Activated CD4-positive, alpha-beta T cell treated with anti-CD3 and anti-CD28 coated beads for 4 hours (primary cell): ENCODE measurements at regions not wholly inside any gene's neighbourhood (a gene's known extent, or its start where the extent isn't known, plus 50 kb on each side); places are given as distances from the start of the nearest gene placed in this dataset.
"Not testable (repeated sequence)": the region's sequence is repeated elsewhere in the genome, so short reads cannot be mapped to it uniquely, and the experiment has no call there.

Experiments
- DNase-seq, 2 donors: peaks; one replicate each; pipeline ENCODE4 v3.0.0-alpha.2; 2020

DNA sequence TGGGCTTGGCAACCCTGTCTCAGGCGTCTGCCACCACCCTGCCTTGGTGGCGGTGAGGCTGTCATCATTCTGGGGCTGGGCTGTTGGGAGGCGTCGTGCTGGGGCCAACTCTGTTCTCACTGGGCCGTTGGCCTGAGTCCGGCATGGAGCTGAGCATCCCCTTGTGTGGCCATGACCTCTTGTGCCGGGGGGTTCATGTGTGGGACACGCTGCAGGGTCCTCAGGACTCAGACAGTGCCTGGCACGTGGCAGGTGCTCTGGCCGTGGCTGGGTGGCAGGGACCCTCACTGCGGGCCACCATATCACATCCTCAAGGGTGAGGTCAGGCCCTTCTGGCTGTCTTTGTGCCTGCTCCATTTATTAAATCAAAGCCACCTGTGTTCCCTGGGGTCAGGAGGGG is 197.4 kb downstream of the BANP start:
- DNase-seq = not testable (repeated sequence)

DNA sequence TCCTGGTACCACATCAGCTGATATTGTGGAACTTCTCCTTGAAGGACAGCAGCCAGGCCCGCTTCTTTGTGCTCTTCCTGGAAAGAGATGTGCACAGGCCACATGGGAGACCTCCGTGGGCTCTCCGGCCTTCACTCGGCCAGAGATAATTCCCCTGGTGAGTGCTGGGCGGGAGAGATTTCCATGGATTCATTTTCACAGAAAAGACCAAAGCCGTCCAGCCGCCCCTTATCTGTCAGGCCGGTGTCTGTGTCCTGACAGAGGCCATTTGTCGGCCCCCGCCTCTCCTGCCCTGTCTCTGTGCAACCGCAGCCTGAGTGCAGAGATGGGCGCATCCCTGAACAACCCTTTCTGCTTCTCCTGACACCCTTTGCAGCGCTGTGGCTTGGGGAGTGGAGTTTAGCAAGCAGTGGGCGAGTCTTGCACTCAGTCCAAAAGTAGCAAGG is 197.9 kb downstream of the BANP start:
- not testable (repeated sequence) for DNase-seq

DNA sequence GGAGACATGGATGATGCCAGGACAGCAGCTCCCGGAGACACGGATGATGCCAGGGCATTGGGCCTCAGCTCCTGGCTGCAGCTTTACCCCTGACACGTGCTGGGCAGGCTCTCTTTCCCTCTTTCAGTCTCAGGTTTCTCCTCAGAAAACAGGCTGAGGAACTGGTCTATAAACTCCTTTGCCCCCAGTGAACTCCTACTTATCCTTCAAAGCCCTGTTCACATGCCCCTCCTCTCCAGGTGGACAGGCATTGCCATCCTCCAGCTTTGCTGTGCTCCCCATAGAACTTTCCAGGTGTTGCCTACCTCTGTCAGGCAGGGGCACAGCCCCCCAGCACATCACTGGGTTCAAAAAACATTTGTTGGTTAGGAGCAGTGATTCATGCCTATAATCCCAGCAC is 198.4 kb downstream of the BANP start:
- DNase-seq = not testable (repeated sequence)

DNA sequence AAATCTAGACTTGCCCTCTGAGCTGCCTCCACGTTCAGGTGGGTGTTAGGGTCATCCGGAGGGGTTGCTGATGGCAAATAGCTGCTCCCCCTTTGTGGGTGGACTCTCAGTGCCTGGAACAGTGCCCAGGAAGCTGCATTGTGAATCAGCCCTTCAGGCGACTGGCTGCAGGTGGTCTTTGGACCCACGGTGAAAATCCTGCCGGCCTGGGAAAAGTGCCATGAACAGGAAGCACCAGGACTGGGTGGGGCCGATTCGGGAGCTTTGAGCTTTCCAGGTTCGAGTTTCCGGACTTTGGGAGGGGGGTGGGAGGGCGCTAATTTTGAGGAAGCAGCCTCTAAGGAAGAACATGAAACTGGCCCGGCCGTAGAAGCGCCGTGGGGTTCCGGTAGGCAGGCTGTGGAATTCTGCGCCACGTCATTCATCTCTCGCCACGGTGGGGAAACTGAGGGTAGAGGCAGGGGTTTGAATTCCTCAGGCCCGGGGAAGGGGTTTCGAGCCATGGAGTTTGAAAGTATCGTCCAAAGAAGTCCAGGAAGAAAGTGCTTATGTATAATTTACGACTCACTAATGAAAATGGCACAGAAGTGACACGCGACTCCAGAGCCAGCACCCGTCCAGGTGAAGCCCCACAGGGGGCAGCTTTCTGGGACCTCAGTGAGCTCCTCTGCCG is 199.4 kb downstream of the BANP start:
- not testable (repeated sequence) for DNase-seq

DNA sequence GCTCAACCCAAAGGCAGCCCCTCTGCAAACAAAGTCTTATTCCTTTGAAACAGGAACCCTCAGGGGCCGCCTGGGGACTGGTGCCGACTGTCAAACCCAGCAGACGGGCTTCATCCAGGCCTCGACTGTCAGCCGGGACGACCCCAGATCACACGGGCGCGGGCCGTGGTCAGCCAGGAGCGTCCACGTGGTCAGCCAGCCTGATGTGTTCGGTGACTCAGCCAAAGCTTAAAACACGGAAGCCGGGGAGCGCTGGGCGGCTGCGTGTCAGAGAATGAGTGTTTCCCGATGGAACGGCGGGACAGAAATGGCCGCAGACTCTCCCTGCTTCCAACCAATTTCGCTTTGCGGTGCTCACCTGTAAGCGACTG is 199.9 kb downstream of the BANP start:
- DNase-seq = not testable (repeated sequence)

DNA sequence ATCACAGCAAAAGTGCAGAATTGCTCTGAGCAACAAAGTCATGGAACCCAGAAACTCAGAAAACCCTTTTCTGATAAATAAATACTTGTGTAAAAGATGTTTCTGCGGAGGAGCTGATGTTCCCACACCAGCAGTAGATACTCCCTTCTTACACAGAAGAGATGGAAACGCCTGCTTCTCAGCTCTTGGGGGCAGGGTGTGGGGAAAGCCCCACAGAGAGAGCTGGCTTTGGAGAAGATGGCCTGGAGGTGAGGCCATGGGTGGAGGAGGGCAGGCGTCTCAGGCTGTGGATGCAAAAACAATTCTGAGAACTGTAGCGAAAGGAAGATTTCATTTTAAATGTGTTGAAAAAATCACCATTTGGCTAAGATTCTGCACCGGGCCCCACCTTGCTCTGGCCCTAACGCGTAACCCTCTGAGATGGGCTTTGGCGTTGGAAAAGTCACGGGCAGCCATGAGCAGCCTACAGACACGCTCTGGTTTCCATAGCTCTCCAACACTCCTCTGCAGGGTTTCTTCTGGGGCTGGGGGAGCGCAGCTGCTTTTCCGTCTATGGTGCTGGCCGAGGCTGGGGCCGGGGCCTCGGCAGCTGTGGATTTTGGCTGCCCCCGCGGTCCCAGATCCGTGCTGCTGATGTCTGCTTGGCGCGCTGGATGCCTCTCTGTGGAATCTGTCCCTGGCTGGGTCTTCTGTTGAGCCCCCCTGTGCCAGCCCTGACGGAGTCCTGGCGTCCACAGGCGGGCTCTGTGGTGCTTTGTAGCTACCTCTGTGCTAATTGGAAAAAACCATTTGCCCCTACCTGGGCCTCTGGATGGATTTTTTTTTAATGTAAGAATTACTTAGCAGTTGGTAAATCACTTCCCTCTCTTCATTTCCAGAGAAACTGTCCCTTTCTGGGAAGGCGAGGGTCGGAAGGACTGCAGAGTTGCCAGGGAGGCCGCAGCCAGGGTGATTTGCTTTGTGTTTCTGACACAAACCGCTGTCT is 200.9 kb downstream of the BANP start:
- DNase-seq = not testable (repeated sequence)

DNA sequence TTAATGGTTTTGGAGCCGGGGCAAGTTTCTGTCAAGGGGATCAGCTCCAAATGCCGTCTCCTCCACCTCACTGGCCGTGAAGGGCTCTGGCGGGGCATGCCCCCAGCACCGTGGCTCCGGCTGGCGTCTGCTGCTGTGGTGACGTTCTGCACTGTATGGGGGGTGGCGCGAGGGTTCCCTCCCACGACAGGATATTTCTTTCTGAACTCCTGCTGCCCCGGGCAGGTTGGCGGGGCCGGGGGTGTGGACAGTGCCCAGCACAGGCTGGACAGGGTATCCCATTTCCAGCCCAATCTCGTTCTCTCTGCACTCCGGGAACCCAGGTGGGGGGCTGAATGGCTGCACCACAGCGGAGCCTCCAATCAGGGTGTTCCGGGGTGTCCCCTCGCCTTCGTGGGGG is 201.6 kb downstream of the BANP start:
- DNase-seq = not testable (repeated sequence)

DNA sequence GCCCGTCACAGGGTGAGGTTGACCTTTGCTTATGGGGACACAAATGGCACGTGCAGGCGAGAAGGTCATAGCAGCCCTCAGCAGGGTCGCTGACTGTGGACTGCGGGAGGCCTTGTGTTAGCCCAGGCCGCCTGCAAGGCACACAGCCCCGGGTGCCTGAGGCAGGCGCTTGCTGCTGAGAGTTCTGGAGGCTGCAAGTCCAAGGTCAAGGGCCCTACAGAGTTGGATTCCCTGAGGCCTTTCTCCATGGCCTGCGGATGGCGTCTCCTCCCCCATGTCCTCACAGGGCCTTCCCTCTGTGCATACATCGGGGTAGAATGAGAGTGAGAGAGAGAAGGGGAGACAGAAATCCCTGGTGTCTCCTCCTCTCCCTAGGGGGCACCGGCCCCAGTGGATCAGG is 202.3 kb downstream of the BANP start:
- not testable (repeated sequence) for DNase-seq

DNA sequence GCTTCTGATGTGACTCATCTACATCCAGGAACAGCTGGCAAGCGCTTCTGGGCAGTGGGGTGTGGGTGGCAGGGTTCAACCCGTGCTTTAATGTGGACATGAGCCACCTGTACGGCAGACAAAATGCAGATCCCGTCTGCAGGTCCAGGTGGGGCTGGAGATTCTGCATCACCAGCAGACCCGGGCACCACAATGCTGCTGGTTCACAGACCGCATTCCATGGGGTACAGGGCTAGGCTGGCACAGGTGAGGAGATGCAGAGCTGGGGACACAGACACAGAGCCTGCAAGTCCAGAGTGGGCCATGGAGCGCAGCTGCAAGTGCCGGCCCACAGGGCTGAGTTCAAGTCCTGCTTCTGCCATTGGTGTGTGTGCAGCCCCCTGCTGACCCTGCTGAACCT is 203.7 kb downstream of the BANP start:
- not testable (repeated sequence) for DNase-seq

DNA sequence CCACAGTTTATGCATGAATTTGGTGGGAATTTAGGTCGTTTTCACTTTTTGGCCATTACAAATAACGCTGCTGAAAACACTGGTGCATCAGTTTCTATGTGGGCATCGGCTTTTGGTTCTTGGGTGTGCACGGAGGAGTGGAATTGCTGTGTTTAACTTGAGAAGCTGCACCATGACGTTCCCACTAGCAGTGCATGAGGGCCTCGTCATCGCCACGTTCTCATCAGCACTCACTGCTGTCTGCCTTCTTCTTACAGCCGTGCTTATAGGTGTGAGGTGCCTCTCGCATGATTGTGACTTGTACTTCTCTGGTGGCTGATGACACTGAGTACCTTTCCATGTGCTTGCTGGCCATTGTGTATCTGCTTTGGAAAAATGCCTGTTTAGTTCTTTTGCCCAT is 204.4 kb downstream of the BANP start:
- DNase-seq = not testable (repeated sequence)

DNA sequence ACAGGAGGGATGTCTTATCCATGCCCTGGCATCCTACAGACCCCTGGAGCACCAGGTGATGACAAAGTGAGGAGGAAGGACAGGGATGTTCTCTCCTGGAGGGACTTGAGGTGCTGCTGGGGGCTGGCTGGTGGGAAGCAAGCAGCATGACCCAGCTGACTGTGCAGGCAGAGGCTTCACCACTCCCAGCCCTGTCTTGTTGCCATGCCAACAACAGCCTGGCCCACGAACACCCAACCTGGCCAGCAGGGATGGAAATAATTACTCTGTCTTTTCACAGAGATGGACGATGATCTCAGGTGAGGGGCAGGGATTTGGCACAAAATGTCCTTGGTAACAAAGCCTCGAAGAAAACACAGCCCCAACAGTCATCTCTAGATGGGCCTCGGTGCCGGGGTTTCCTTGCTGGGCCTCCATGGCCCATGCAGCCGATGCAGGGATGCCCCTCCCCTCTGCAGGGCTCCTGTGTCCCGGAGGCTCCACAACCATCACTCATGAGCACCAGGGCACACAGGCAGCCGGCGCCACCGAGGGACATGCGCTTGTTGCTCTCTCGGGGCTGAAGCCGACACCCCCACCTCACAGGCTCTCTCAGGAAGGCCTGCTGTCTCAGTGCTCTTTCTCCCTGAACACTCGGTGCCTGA is 205.5 kb downstream of the BANP start:
- not testable (repeated sequence) for DNase-seq

DNA sequence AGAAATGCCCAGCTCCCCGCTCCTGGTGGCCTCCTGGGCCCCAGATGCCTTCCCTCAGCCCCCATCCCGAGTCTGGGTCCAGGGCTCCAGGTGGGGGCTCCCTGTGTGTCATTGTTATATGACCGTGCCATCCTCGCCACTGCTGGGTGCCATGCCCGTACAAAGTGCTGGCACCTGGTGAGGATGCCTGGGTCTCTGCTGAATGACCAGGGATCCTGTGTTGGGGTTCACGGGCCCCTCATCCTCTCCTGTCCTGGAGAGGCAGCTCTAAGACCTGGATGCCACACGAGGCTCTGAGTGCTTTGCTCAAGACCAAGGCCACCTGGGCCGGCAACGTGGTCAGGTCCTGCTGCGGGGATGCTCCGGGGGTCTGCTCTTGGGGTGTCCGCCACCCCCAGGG is 206.5 kb downstream of the BANP start:
- not testable (repeated sequence) for DNase-seq

DNA sequence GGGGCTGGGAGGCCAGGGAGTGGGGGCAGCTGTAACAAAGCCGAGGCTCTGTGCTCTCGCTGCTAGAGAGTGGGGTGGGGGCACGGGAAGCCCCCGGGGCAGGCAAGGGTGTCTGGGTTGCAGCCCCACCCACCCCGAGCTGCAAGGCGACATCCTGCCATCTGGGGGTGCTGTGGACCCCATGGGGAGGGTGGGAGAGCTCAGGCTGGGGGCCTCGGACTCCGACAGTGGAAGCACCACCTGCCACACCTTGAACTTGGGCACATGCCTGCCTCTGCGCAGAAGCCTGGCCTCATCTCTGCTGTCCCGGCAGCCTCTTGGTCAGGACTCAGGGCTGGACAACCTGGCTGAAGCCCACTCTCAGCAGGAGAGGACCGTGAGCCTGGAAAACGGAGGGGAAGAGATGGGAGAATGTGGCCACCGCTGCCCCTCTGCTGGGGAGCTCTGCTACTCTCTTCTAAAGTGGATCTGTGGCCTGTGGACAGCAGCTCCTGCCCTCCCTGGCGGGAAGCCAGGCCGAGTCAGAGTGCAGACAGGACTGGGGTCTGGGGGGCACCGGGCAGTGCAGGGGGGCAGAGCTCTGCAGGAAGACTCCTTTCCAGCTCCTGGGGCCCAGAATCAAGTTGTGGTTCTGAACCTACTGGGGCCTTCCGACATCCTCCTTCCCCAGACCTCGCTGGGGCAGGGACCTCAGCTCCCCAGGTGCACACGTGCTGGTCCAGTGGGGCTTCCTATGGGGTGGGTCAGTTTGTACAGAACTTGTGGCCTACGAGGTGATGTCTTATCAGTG is 207.2 kb downstream of the BANP start:
- DNase-seq = not testable (repeated sequence)

DNA sequence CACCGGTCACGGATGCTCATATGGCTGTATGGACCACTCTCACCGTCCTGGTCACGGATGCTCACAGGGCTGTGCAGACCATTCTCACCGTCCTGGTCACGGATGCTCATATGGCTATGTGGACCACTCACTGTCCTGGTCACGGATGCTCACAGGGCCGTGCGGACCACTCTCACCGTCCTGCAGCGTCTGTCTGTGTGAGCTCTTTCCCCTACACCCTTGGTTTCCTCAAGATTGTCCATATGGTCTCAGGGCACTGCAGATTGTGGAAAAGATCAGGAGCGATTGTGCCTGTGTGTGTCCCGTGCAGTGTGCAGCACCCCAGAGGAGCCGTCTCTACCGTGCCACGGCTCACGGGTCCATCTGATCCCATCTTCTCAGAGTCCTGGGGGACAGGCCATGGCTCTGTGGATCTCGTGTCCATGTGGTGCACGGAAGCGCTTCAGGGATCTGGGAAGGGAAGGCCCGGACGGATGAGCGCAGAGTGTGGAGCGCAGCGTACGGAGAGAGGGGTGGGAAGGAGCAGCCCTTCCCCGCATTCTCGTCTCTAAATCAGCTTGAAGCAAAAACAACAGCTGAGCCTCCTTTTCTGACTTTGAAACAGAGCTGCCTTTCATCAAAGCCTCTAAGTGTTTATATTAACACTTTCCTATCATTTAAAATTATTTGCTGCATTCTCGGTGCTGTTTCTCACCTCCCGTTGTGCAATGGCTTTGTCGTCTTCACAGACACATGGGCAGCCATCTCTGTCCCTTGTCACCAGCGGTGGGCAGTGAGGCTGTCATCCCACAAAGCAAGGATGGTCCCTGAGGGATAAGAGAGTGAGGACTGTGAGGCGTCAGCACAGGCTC is 208.0 kb downstream of the BANP start:
- not testable (repeated sequence) for DNase-seq

DNA sequence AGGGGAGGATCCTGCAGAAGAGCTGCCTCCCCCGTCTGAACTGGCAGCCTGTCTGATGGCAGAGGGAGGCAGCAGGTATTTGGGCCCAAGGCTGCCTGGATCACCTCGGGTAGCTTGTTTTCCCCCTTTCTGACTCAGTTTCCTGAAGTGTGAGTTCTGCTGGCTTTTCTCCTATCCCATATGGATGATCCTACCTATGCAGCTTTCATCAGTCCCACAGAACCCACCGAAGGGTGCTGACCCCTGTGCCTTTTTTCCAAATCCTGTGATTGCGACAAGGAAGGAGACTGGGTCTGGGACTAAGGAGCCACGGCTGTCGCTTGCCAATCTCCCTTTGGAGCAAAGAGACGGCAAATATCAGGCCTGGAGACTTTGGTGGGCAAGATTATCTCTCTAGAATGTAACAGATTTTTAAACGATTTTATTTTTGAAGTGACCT is 208.7 kb downstream of the BANP start:
- not testable (repeated sequence) for DNase-seq

DNA sequence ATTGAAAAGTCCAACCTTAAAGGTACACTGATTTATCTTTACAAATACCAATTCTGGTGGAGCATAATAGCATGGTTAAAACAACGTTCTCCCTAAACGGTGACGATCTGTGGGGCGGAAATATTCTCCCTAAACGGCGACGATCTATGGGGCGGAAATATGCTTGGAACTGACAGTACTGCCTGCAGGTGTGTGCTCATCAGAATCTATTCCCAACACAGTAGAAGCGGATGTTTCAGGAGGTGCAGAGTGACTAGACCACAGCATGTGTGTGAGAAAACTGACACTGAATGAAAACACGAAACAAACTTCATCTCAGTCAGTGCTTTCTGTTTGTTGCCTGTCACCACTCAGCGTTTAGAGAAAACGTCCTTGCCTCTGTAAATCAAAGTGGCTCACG is 210.0 kb downstream of the BANP start:
- DNase-seq = not testable (repeated sequence)

DNA sequence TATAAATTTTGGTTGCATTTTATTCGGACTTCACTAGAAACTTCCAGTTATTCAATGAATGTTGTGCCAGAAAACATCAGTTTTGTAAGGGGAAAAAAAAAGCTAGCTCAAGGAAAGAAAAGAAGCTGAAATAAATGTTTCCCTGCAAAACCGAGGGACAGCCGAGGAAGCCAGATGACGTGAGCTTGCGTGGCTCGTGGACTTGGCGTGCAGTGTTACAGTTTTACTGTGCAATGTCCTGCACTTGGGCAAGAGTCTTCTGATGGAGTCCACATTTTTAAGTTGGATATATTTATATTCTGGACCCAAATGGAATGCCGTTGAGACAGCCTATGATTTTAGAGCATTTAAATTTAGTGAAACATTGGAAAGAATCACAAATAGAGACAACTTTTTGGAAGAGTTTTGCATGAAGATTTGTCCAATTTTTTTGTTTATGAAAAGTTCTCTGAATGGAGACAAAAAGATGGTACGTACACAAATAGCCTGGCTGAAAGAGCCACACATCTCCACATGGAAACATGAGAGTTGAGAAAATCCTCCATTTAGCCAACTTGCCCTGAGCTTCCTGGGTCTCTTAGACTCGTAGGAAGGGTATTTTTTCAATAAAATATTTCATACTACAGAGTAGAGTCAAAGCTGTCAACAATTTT is 210.5 kb downstream of the BANP start:
- DNase-seq = not testable (repeated sequence)

DNA sequence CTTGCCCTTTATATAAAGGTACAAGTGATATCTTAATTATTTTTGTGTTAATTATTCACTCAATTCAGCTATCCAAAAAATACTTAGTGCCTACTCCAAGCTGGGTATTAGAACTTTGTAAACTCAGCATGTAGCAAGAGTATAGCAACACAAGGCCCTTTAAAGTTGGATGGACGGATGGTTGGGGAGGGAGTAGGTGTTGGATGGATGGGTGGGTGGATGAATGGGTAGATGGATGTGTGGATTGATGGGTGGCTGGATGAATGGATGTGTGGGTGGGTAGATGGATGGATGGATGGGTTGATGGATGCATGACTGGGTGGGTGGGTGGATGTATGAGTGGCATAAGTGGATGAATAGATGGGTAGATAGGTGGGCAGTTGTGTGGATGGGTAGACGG is 211.5 kb downstream of the BANP start:
- DNase-seq = not testable (repeated sequence)

DNA sequence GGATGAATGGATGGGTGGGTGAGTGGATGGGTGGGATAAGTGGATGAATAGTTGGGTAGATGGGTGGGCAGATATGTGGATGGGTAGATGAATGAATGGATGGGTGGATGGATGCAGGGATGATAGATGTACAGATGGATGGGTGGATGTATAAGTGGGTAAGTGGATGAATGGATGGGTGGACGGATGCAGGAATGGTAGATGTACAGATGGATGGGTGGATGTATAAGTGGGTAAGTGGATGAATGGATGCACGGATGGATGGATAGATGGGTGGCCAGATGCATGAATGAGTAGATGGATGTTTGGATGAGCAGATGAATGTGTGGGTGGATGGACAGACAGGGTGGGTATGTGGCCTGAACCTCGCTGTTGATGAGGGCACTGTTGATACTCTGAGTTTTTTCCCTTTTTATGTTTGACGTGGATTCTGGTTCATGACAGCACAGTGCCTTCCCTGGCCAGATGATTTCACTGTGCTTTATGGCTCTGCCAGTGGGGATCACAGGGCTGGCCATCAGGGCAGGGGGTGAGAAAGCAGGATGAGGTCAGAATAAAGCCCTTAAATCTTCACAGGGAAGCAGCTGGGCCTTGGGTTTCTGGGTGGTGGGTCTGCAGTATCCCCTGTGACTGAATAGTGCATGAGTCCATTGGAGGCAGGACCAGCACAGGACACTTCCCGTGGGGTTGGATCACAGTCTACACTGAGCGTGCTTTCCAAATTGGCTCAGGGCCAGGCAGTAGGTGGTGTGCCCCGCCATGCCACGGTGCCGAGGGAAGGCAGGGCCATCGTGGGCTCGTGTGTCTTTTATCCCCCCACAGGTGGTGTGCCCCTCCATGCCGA is 213.2 kb downstream of the BANP start:
- DNase-seq = not testable (repeated sequence)

DNA sequence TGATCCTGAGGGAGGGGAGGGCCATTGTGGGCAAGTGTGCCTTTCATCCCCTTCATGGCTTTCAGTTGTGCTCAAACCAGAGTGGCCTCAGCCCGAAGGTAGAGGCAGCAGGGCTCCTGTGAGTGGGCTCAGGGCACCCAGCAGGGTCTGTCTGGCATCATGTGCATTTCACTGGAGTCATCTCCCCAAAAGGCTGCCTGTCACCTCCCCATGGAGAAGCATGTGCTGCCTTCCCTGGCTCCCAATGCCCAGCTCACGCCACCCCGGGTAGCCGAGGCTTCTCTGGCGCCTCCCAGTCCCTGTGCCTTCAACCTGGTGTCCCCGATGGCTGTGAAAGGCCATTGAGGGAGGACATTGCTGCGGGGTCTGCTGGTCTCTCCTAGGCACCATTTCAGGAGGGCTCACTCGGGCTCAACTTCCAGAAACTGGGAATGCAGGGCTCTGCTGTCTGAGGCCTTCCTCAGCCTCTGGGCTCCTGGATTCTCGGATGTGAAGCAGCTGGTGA is 213.9 kb downstream of the BANP start:
- DNase-seq = not testable (repeated sequence)
